ENCODE measurements at regions not wholly inside any gene's neighbourhood (a gene's known extent, or its start where the extent isn't known, plus 50 kb on each side); places are given as distances from the start of the nearest gene placed in this dataset.

- no peak overlapping the region for H3K27ac ChIP-seq
- no peaks in the 10 kb centered on the region for H3K9me3 ChIP-seq (ENCODE audit: low read depth)
- H3K79me2 ChIP-seq (ENCODE audit: low read depth) = no peaks in the 10 kb centered on the region
- H2AFZ ChIP-seq (replicated peaks) = no peak overlapping the region
- Mint-ChIP-seq H3K9me3 (peaks cover 6% of the 10 kb centered on the region), H3K27ac (peak overlapping the region; percentile 34), H3K4me3 (no peak overlapping the region), H3K27me3 (ENCODE audit: insufficient read depth, low read depth) (peaks cover 9% of the 10 kb centered on the region), H3K4me1 (peaks cover 33% of the 10 kb centered on the region), H3K36me3 (no peaks in the 10 kb centered on the region)
- H3K4me1 ChIP-seq = peaks cover 27% of the 10 kb centered on the region
- no peaks in the 10 kb centered on the region for H3K27me3 ChIP-seq
- H3K36me3 ChIP-seq = no peaks in the 10 kb centered on the region
- DNase-seq (ENCODE audit: low spot score) = no peak
- TF ChIP-seq EZH2phosphoT487 (IDR thresholded peaks at IDR 0.05) (no peak), EZH2 (IDR thresholded peaks at IDR 0.05) (no peak)
- TF ChIP-seq, protein P1, sequence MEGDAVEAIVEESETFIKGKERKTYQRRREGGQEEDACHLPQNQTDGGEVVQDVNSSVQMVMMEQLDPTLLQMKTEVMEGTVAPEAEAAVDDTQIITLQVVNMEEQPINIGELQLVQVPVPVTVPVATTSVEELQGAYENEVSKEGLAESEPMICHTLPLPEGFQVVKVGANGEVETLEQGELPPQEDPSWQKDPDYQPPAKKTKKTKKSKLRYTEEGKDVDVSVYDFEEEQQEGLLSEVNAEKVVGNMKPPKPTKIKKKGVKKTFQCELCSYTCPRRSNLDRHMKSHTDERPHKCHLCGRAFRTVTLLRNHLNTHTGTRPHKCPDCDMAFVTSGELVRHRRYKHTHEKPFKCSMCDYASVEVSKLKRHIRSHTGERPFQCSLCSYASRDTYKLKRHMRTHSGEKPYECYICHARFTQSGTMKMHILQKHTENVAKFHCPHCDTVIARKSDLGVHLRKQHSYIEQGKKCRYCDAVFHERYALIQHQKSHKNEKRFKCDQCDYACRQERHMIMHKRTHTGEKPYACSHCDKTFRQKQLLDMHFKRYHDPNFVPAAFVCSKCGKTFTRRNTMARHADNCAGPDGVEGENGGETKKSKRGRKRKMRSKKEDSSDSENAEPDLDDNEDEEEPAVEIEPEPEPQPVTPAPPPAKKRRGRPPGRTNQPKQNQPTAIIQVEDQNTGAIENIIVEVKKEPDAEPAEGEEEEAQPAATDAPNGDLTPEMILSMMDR (IDR thresholded peaks at IDR 0.05) = no peak
- H3K4me3 ChIP-seq = no peak overlapping the region
- no peak overlapping the region for H3K9ac ChIP-seq
- H4K20me1 ChIP-seq (ENCODE audit: low read depth) = no peaks in the 10 kb centered on the region
- H3K4me2 ChIP-seq = no peak overlapping the region
- H3F3A ChIP-seq (ENCODE audit: low read depth) = peaks cover 17% of the 10 kb centered on the region
Measured at GRCh38 chr17:15123593-15124263, 141.4 kb downstream of the PMP22 start.

GRCh38 chr17:15122857-15123256 is 142.3 kb downstream of the PMP22 start:
- Histone ChIP-seq H3K9ac (no peak overlapping the region), H4K20me1 (ENCODE audit: low read depth) (no peaks in the 10 kb centered on the region), H3K27me3 (no peaks in the 10 kb centered on the region), H3K4me1 (peaks cover 28% of the 10 kb centered on the region), H3K9me3 (ENCODE audit: low read depth) (no peaks in the 10 kb centered on the region), H3K4me3 (no peak overlapping the region), H2AFZ (replicated peaks) (no peak overlapping the region), H3K79me2 (ENCODE audit: low read depth) (no peaks in the 10 kb centered on the region), H3K4me2 (no peak overlapping the region), H3F3A (ENCODE audit: low read depth) (peaks cover 17% of the 10 kb centered on the region), H3K27ac (no peak overlapping the region), H3K36me3 (no peaks in the 10 kb centered on the region)
- H3K9me3 Mint-ChIP-seq = peaks cover 6% of the 10 kb centered on the region
- H3K27ac Mint-ChIP-seq = no peak overlapping the region
- DNase-seq (ENCODE audit: low spot score) = no peak
- H3K27me3 Mint-ChIP-seq (ENCODE audit: insufficient read depth, low read depth) = peaks cover 9% of the 10 kb centered on the region
- no peaks in the 10 kb centered on the region for H3K36me3 Mint-ChIP-seq
- H3K4me3 Mint-ChIP-seq = no peak overlapping the region
- TF ChIP-seq, protein P1 (IDR thresholded peaks at IDR 0.05) = no peak
- no peak for TF ChIP-seq EZH2phosphoT487 (IDR thresholded peaks at IDR 0.05)
- no peak for TF ChIP-seq EZH2 (IDR thresholded peaks at IDR 0.05)
- H3K4me1 Mint-ChIP-seq = peaks cover 41% of the 10 kb centered on the region

DNA sequence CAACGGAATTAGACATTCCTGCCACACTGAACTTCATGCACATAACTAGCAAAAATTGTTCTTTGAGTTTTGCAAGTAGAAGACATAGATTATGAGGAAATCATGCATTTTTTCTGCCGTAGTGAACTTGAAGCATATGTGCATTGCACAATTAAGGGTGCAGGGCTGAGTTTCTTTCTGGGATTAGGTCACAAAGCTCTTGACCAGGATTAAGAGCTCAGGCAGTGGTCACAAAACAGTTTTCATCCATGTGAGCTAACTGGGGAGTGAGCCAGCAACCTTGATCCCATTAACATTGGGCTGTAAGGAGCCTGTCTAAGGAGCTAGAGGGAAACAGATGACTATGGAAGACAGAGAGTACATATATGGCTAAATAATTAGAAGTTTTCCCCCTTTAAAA is 143.7 kb downstream of the PMP22 start:
- Histone ChIP-seq H3K4me1 (peaks cover 42% of the 10 kb centered on the region), H3K36me3 (no peaks in the 10 kb centered on the region), H3K79me2 (ENCODE audit: low read depth) (no peaks in the 10 kb centered on the region), H3K9ac (no peak overlapping the region), H3F3A (ENCODE audit: low read depth) (peaks cover 17% of the 10 kb centered on the region), H3K27ac (no peak overlapping the region), H3K27me3 (no peaks in the 10 kb centered on the region), H3K4me3 (no peak overlapping the region), H3K9me3 (ENCODE audit: low read depth) (no peaks in the 10 kb centered on the region), H3K4me2 (no peak overlapping the region), H2AFZ (replicated peaks) (no peak overlapping the region), H4K20me1 (ENCODE audit: low read depth) (no peaks in the 10 kb centered on the region)
- TF ChIP-seq EZH2phosphoT487 (IDR thresholded peaks at IDR 0.05) = no peak
- TF ChIP-seq, protein P1 (IDR thresholded peaks at IDR 0.05) = no peak
- TF ChIP-seq EZH2 (IDR thresholded peaks at IDR 0.05) = no peak
- H3K36me3 Mint-ChIP-seq = no peaks in the 10 kb centered on the region
- no peak overlapping the region for H3K27ac Mint-ChIP-seq
- H3K27me3 Mint-ChIP-seq (ENCODE audit: insufficient read depth, low read depth) = peaks cover 7% of the 10 kb centered on the region
- no peak overlapping the region for H3K4me3 Mint-ChIP-seq
- H3K4me1 Mint-ChIP-seq = peaks cover 54% of the 10 kb centered on the region
- H3K9me3 Mint-ChIP-seq = peaks cover 9% of the 10 kb centered on the region
- no peak for DNase-seq (ENCODE audit: low spot score)
